ENCODE measurements at regions not wholly inside any gene's neighbourhood (a gene's known extent, or its start where the extent isn't known, plus 50 kb on each side); places are given as distances from the start of the nearest gene placed in this dataset.
A peak's percentile ranks its signal among the peaks of the same experiment; 100 is the strongest.

DNA sequence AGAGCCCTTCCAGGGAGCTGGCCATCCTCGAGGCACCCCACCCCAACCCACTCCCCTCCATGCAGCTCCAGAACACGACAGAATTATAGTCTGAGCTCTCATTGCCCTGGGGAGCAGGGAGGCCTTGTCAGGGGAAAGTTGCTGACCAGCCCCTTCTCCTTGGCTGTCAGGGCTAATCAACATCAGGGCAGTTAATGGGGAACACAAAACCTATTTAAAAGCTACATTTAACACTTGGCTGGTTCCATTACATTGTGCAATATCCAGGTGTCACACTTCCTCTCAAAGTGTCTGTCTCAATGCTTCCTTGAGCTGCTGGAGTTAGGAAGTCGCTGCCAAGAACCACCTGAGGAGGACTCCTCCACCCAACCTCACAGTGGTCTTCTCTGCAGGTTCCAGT is 111.8 kb upstream of the GRIK3 start:
- Histone ChIP-seq H3K4me1 (no peaks in the 10 kb centered on the region), H3K9me3 (no peaks in the 10 kb centered on the region), H3K27ac (no peak overlapping the region), H3K4me3 (no peak overlapping the region), H3K36me3 (no peaks in the 10 kb centered on the region), H3K27me3 (no peaks in the 10 kb centered on the region)
- no peak for TF ChIP-seq POLR2AphosphoS5 (IDR thresholded peaks at IDR 0.05; ENCODE audit: insufficient read depth in 1 of 2, low read depth in 1 of 2)
- no peak for TF ChIP-seq POLR2A (IDR thresholded peaks at IDR 0.05)
- TF ChIP-seq, protein P1, sequence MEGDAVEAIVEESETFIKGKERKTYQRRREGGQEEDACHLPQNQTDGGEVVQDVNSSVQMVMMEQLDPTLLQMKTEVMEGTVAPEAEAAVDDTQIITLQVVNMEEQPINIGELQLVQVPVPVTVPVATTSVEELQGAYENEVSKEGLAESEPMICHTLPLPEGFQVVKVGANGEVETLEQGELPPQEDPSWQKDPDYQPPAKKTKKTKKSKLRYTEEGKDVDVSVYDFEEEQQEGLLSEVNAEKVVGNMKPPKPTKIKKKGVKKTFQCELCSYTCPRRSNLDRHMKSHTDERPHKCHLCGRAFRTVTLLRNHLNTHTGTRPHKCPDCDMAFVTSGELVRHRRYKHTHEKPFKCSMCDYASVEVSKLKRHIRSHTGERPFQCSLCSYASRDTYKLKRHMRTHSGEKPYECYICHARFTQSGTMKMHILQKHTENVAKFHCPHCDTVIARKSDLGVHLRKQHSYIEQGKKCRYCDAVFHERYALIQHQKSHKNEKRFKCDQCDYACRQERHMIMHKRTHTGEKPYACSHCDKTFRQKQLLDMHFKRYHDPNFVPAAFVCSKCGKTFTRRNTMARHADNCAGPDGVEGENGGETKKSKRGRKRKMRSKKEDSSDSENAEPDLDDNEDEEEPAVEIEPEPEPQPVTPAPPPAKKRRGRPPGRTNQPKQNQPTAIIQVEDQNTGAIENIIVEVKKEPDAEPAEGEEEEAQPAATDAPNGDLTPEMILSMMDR (IDR thresholded peaks at IDR 0.05) = no peak
- intact Hi-C loops (cut with DNase I) = no loop called here
- peak; percentile 29 to 58 for DNase-seq (ENCODE audit: extremely low spot score in 2 of 2)

DNA sequence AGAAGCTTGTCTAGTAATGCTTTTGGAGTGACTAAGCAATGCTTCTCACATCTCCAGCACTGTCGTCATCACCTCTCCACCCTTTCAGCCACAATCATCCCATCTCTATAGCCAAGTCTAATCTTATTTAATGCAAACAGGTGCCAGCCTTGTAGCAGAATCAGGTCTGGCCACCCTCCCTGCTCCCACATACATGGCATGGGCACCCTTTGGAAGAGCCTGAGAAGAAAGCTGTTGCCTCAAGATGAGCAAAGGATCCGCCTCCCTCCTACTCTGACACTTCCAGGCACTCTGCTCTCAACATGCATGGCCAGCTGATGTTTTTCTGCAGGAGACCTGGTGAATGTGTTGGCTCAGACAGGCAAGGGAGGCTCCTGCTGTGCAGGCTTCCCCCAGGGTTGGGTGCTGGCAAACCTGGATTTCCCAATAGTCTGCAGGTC is 113.1 kb upstream of the GRIK3 start:
- H3K4me1 ChIP-seq = no peaks in the 10 kb centered on the region
- H3K27me3 ChIP-seq = no peaks in the 10 kb centered on the region
- no peak overlapping the region for H3K4me3 ChIP-seq
- no peaks in the 10 kb centered on the region for H3K36me3 ChIP-seq
- intact Hi-C loops (cut with DNase I) = no loop called here
- TF ChIP-seq POLR2AphosphoS5 (IDR thresholded peaks at IDR 0.05; ENCODE audit: insufficient read depth in 1 of 2, low read depth in 1 of 2) (no peak), POLR2A (IDR thresholded peaks at IDR 0.05) (no peak)
- TF ChIP-seq, protein P1 (IDR thresholded peaks at IDR 0.05) = no peak
- H3K27ac ChIP-seq = no peak overlapping the region
- no peaks in the 10 kb centered on the region for H3K9me3 ChIP-seq
- DNase-seq (ENCODE audit: extremely low spot score in 2 of 2) = peak; percentile 49 to 54

DNA sequence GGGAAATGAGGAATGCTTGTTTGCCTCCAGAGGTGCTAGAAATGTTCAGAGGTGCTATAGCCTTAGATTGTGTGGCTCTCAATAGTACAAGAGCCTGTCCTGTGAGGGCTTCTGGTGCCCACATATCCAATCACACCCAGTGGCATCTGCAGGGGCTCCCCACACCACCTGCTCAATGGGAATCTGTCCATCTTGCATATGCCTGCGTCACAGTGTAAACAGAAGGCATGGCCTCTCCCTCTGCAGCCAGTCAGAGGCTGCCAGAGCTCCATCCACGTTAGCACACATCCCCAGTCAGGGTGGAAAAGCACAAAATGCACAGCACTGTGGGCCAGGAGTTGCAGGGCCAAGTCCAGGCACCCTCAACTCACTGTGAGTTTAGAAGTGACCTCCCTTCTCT is 113.6 kb upstream of the GRIK3 start:
- intact Hi-C loops (cut with DNase I) = no loop called here
- H3K4me1 ChIP-seq = no peaks in the 10 kb centered on the region
- TF ChIP-seq POLR2AphosphoS5 (IDR thresholded peaks at IDR 0.05; ENCODE audit: insufficient read depth in 1 of 2, low read depth in 1 of 2) (no peak), POLR2A (IDR thresholded peaks at IDR 0.05) (no peak)
- TF ChIP-seq, protein P1 (IDR thresholded peaks at IDR 0.05) = no peak
- no peaks in the 10 kb centered on the region for H3K9me3 ChIP-seq
- H3K27me3 ChIP-seq = no peaks in the 10 kb centered on the region
- H3K36me3 ChIP-seq = no peaks in the 10 kb centered on the region
- no peak overlapping the region for H3K4me3 ChIP-seq
- DNase-seq (ENCODE audit: extremely low spot score in 2 of 2) = peak; percentile 34 to 56
- H3K27ac ChIP-seq = no peak overlapping the region

DNA sequence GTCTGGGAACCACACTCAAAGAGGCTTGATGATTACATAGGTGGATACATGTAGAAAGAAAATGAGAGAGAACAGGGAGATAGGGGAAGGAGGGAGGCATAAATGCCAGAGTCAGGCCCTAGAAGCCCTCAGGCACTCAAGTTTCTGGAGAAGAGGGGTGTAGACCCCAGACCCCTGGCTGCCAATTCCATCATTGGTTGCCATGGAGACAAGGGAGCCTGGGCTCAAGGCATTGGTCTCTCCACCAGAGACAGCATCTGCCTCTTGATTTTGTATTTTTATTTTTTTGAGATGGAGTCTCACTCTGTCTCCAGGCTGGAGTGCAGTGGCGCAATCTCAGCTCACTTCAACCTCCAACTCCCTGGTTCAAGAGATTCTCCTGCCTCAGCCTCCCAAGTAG is 114.3 kb upstream of the GRIK3 start:
- Histone ChIP-seq H3K4me3 (no peak overlapping the region), H3K4me1 (no peaks in the 10 kb centered on the region), H3K27me3 (no peaks in the 10 kb centered on the region), H3K36me3 (no peaks in the 10 kb centered on the region), H3K9me3 (no peaks in the 10 kb centered on the region), H3K27ac (no peak overlapping the region)
- DNase-seq (ENCODE audit: extremely low spot score in 2 of 2) = peak; percentile 13 to 37
- intact Hi-C loops (cut with DNase I) = no loop called here
- TF ChIP-seq POLR2AphosphoS5 (IDR thresholded peaks at IDR 0.05; ENCODE audit: insufficient read depth in 1 of 2, low read depth in 1 of 2) (no peak), POLR2A (IDR thresholded peaks at IDR 0.05) (no peak)
- TF ChIP-seq, protein P1 (IDR thresholded peaks at IDR 0.05) = no peak

DNA sequence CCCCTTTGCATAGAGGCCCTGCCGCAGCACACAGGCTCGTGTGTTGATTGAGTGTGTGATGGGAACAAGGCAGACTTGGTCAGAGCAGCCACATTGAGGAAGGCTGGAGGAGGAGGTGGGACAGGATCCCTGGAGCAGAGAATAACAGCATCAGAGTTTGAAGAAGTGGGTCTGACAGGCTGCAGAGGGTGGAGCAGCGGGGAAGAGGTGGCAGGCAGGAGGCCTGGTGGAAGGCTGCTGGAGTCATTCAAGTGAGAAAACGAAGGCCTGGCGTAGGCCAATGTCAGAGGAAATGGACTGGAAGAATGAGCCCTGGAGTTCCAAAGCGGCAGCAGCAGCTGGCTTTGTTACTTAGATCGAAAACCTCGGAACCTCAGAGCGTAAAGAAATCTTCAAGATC is 115.0 kb upstream of the GRIK3 start:
- no peaks in the 10 kb centered on the region for H3K4me1 ChIP-seq
- H3K27ac ChIP-seq = no peak overlapping the region
- H3K27me3 ChIP-seq = no peaks in the 10 kb centered on the region
- H3K36me3 ChIP-seq = no peaks in the 10 kb centered on the region
- TF ChIP-seq POLR2AphosphoS5 (IDR thresholded peaks at IDR 0.05; ENCODE audit: insufficient read depth in 1 of 2, low read depth in 1 of 2) (no peak), POLR2A (IDR thresholded peaks at IDR 0.05) (no peak)
- TF ChIP-seq, protein P1 (IDR thresholded peaks at IDR 0.05) = no peak
- no peaks in the 10 kb centered on the region for H3K9me3 ChIP-seq
- H3K4me3 ChIP-seq = no peak overlapping the region
- peak; percentile 49 to 72 for DNase-seq (ENCODE audit: extremely low spot score in 2 of 2)
- intact Hi-C loops (cut with DNase I) = no loop called here
